Prostate gland (tissue), 2 donors: ENCODE measurements at regions not wholly inside any gene's neighbourhood (a gene's known extent, or its start where the extent isn't known, plus 50 kb on each side); places are given as distances from the start of the nearest gene placed in this dataset.
"Not testable (repeated sequence)": the region's sequence is repeated elsewhere in the genome, so short reads cannot be mapped to it uniquely, and the experiment has no call there.

Source experiments
- DNase-seq: peaks from one replicate; pipeline ENCODE4 v3.0.0-alpha.2; 2019; ENCODE audit warnings: low spot score
- H3K27ac ChIP-seq, 2 donors: fragments of 200-600 bp; sonication (generic); 2 replicates each; pipeline ENCODE4 v1.5.1; 2017 to 2019
- H3K27me3 ChIP-seq: fragments of 200-600 bp; sonication (generic); replicated peaks from 2 replicates; pipeline ENCODE4 v1.5.1; 2019; ENCODE audit not compliant: insufficient read depth
- H3K36me3 ChIP-seq, 2 donors: fragments of 200-600 bp; sonication (generic); 1 replicate in 1 of 2; 2 replicates in 1 of 2; pipeline versions ENCODE4 v1.5.1 to v1.8.1; 2017 to 2019
- H3K4me1 ChIP-seq: fragments of 200-600 bp; sonication (generic); replicated peaks from 2 replicates; pipeline ENCODE4 v1.5.1; 2019
- H3K4me3 ChIP-seq, 2 donors: fragments of 200-600 bp; sonication (generic); 2 replicates each; pipeline ENCODE4 v1.5.1; 2017 to 2019
- H3K9me3 ChIP-seq: fragments of 200-600 bp; sonication (generic); 2 replicates; pipeline ENCODE4 v1.5.1; 2017
- CTCF ChIP-seq, 4 experiments: fragments of 200-600 bp in 2 of 4; fragments of 450-650 bp in 2 of 4; sonication (generic) in 2 of 4; IDR thresholded peaks; 1 replicate in 3 of 4; 2 replicates in 1 of 4; pipeline ENCODE4 v1.5.1; 2016 to 2019; ENCODE audit warnings: antibody characterized with exemption in 4 of 4, mild to moderate bottlenecking in 2 of 4, moderate library complexity in 2 of 4
- POLR2A ChIP-seq: fragments of 450-650 bp; IDR thresholded peaks from one replicate; pipeline ENCODE4 v1.6.1; 2016; ENCODE audit warnings: antibody characterized with exemption, mild to moderate bottlenecking
- POLR2AphosphoS5 ChIP-seq: sonication (generic); formaldehyde crosslinking; IDR thresholded peaks from one replicate; pipeline ENCODE4 v1.6.1; 2017; ENCODE audit warnings: antibody characterized with exemption
- WGBS: methylation state at CpG from one replicate; pipeline ENCODE4 v1.1.5; 2018; 5-methylcytosine and 5-hydroxymethylcytosine counted together
- intact Hi-C: fragments of 100-400 bp; cut with DNase I; formaldehyde crosslinking; loops from one replicate; pipeline ENCODE4 v1.14.2; 2022

GRCh38 chr6:6870921-6871320, 236.8 kb upstream of the RREB1 start:
- TF ChIP-seq CTCF (IDR thresholded peaks at IDR 0.05) (no peak), POLR2AphosphoS5 (no peak), POLR2A (no peak)
- DNase-seq = no peak
- no peaks in the 10 kb centered on the region for H3K4me1 ChIP-seq
- H3K9me3 ChIP-seq = no peaks in the 10 kb centered on the region
- intact Hi-C loops = no loop called here
- H3K27me3 ChIP-seq = no peaks in the 10 kb centered on the region
- WGBS = 90% methylated on average over 5 of the region's 5 CpGs
- no peak overlapping the region for H3K4me3 ChIP-seq
- H3K36me3 ChIP-seq = no peaks in the 10 kb centered on the region
- H3K27ac ChIP-seq = no peak overlapping the region

GRCh38 chr6:6872459-6873344, 235.1 kb upstream of the RREB1 start:
- no peaks in the 10 kb centered on the region for H3K4me1 ChIP-seq
- intact Hi-C loops = no loop called here
- H3K27me3 ChIP-seq = no peaks in the 10 kb centered on the region
- TF ChIP-seq POLR2A = no peak
- TF ChIP-seq POLR2AphosphoS5 = no peak
- no peak for TF ChIP-seq CTCF (IDR thresholded peaks at IDR 0.05)
- DNase-seq = no peak
- H3K27ac ChIP-seq = no peak overlapping the region
- H3K9me3 ChIP-seq = no peaks in the 10 kb centered on the region
- WGBS = 81% methylated on average over 7 of the region's 7 CpGs
- H3K36me3 ChIP-seq = no peaks in the 10 kb centered on the region
- no peak overlapping the region for H3K4me3 ChIP-seq

- TF ChIP-seq CTCF (IDR thresholded peaks at IDR 0.05) = no peak
- no peak for TF ChIP-seq POLR2AphosphoS5
- TF ChIP-seq POLR2A = no peak
- Histone ChIP-seq H3K9me3 (no peaks in the 10 kb centered on the region), H3K27me3 (no peaks in the 10 kb centered on the region), H3K4me1 (no peaks in the 10 kb centered on the region), H3K36me3 (no peaks in the 10 kb centered on the region), H3K4me3 (no peak overlapping the region), H3K27ac (no peak overlapping the region)
- WGBS = 82% methylated on average over 6 of the region's 6 CpGs
- DNase-seq = no peak
- intact Hi-C loops = no loop called here
These were observed 234.0 kb upstream of the RREB1 start for GRCh38 chr6:6873778-6874177.

GRCh38 chr6:6875818-6876470, 231.8 kb upstream of the RREB1 start:
- WGBS = 58% methylated on average over 5 of the region's 5 CpGs
- intact Hi-C loops = no loop called here
- H3K27ac ChIP-seq = no peak overlapping the region

GRCh38 chr6:6877792-6878191, 230.0 kb upstream of the RREB1 start:
- H3K36me3 ChIP-seq, H3K27me3 ChIP-seq, H3K4me3 ChIP-seq, H3K27ac ChIP-seq, H3K9me3 ChIP-seq, DNase-seq, intact Hi-C loops, H3K4me1 ChIP-seq: not testable (repeated sequence)
- WGBS = 84% methylated on average over 5 of the region's 5 CpGs

More at GRCh38 chr6:6875818-6876470, 231.8 kb upstream of the RREB1 start:
- Histone ChIP-seq H3K27me3 (no peaks in the 10 kb centered on the region), H3K36me3 (no peaks in the 10 kb centered on the region), H3K4me3 (no peak overlapping the region), H3K4me1 (no peaks in the 10 kb centered on the region), H3K9me3 (no peaks in the 10 kb centered on the region)
- TF ChIP-seq POLR2AphosphoS5 (no peak), POLR2A (no peak), CTCF (IDR thresholded peaks at IDR 0.05) (no peak)
- DNase-seq = no peak
